Psoas muscle (tissue), 7 donors: ENCODE measurements at regions not wholly inside any gene's neighbourhood (a gene's known extent, or its start where the extent isn't known, plus 50 kb on each side); places are given as distances from the start of the nearest gene placed in this dataset.

Experiments
- ATAC-seq, 4 donors: fragments of 200-7000 bp; cut with Tn5 transposase; one replicate each; pipeline ENCODE4 v1.9.1; 2020; ENCODE audit warnings: moderate library complexity in 3 of 4, mild to moderate bottlenecking in 2 of 4
- DNase-seq, 2 donors: peaks; one replicate each; pipeline ENCODE4 v3.0.0-alpha.2; 2020
- H3K27ac ChIP-seq: fragments of 200-600 bp; one replicate; pipeline ENCODE4 v1.8.0; 2022
- H3K27me3 ChIP-seq, 3 donors: fragments of 200-600 bp in 1 of 3; one replicate each; pipeline versions ENCODE4 v1.6.1 to v1.8.0; 2013 to 2022; ENCODE audit warnings: low read length in 2 of 3, mild to moderate bottlenecking in 2 of 3, moderate library complexity in 1 of 3; ENCODE audit not compliant: insufficient read depth in 3 of 3
- H3K36me3 ChIP-seq, 2 donors: fragments of 200-600 bp in 1 of 2; one replicate each; pipeline versions ENCODE4 v1.6.1 to v1.8.0; 2013 to 2022; ENCODE audit warnings: low read depth in 1 of 2, mild to moderate bottlenecking in 1 of 2, moderate library complexity in 1 of 2; ENCODE audit not compliant: insufficient read depth in 1 of 2
- H3K4me1 ChIP-seq: fragments of 200-600 bp; one replicate; pipeline ENCODE4 v1.8.0; 2022
- H3K4me3 ChIP-seq: fragments of 200-600 bp; one replicate; pipeline ENCODE4 v1.8.0; 2022; ENCODE audit warnings: mild to moderate bottlenecking
- H3K9me3 ChIP-seq: fragments of 200-600 bp; one replicate; pipeline ENCODE4 v1.8.0; 2022
- CTCF ChIP-seq: fragments of 200-600 bp; IDR thresholded peaks from one replicate; pipeline ENCODE4 v1.8.0; 2022; ENCODE audit warnings: antibody characterized with exemption
- WGBS, 3 donors: extraction: QIAGEN DNeasy Blood & Tissue Kit; methylation state at CpG; one replicate each; pipeline versions ENCODE4 v1.1.6 to v1.1.7; 2013; 5-methylcytosine and 5-hydroxymethylcytosine counted together
- intact Hi-C, 2 donors: fragments of 100-400 bp; cut with DNase I; formaldehyde crosslinking; loops; one replicate each; pipeline versions ENCODE4 v1.11.0 to v1.14.2; 2022
- donor health status: healthy with polysubstance abuse.
- donor health status: DM: no; HTN: no; CAD: no; lungs with moderate emphysema.
- donor health status: Bipolar disorder and iron deficiency.
- donor health status: healthy.
- donor health status: DM: yes; HTN: yes; CAD: no.
- donor health status: DM: no; HTN: no; CAD: no.
- donor health status: DM: yes; HTN: yes; CAD: no.

DNA sequence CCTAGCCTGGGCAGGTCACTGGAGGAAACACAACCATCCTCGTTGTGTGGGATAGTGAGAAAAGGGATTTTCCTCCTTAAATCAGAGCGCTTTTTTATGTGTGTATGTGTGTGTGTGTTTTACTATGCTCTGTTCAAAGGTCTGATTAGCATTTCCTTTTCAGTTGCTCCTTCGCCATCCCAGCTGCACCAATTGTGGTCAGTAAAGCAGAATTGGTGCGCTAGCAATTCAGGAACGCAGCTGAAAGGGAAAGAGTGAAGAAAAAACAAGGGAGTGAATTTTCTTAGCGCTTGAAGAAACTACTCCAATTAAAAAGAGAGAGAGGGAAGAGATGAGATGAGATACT, 173.3 kb upstream of the PARP11 start:
- intact Hi-C loops: no loop called here
- Histone ChIP-seq H3K4me1 (no peaks in the 10 kb centered on the region), H3K27ac (no peak overlapping the region), H3K9me3 (no peaks in the 10 kb centered on the region), H3K36me3 (no peaks in the 10 kb centered on the region), H3K4me3 (no peak overlapping the region), H3K27me3 (peaks cover 0 to 10% (median 3%) of the 10 kb centered on the region in 3 donors)
- ATAC-seq: no peak
- no peak for DNase-seq
- 71 to 79% (median 78%) methylated on average over 6 of the region's 6 CpGs for WGBS, 3 donors
- TF ChIP-seq CTCF: no peak

- no peak for DNase-seq
- intact Hi-C loops: no loop called here
- Histone ChIP-seq H3K4me3 (no peak overlapping the region), H3K27ac (no peak overlapping the region), H3K9me3 (no peaks in the 10 kb centered on the region), H3K36me3 (no peaks in the 10 kb centered on the region), H3K4me1 (no peaks in the 10 kb centered on the region), H3K27me3 (peaks cover 0 to 10% (median 3%) of the 10 kb centered on the region in 3 donors)
- no peak for TF ChIP-seq CTCF
- 91 to 96% (median 94%) methylated on average over 16 of the region's 16 CpGs for WGBS, 3 donors
- no peak for ATAC-seq
Measured at GRCh38 chr12:4045786-4046494, 172.7 kb upstream of the PARP11 start.

DNA sequence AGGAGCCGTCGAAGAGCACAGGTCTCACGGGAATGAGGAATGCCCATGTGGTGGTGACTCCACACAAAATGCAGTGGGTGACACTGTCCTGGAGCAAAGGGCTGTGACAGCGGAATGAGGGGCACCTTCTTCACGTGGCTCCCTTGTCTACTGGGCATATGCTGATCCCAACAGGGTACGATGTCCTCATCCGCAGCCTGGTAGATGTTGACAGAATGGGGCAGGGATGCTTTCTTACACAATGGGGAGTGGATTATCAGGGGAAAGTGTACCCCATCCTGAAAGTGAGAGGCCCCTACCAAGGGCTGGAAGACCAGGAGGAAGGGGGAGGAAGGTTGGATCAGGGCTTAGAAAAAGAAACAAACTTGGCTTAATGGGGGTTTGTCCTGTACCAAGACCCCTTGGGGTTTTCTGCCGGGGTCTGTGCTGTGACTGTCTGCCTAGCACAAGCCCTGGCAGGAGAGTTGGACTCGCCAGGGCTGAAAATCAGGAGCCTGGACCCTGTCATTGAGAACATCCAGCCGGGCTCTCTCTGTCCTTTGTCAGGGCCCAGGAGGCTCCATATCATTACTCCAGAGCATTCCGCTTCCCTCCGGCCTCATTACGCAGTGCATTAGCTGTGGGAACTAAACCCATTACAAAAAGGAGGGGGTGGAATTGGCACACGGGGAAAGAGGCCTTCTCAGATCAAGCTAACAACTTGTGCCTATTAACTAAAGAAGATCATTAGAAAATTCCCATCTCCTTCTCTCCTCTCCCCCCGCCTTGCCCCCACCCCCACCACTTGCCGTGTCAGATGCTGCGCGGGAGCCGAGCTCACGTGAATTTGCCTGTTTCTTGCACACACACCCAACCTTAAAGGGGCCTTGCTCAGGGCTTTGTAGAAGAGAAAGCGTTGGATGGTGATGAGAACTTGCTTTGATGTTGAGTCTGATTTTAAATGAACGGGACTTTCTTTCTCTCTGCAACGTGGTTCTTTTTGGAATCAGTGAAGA, 171.8 kb upstream of the PARP11 start:
- peaks cover 0 to 10% (median 3%) of the 10 kb centered on the region in 3 donors for H3K27me3 ChIP-seq
- ATAC-seq (no peak), DNase-seq (no peak)
- TF ChIP-seq CTCF: no peak
- intact Hi-C loops: no loop called here
- WGBS, 3 donors: 65 to 82% (median 71%) methylated on average over 23 of the region's 23 CpGs
- H3K27ac ChIP-seq: no peak overlapping the region
- H3K4me3 ChIP-seq: no peak overlapping the region
- no peaks in the 10 kb centered on the region for H3K36me3 ChIP-seq
- no peaks in the 10 kb centered on the region for H3K4me1 ChIP-seq
- H3K9me3 ChIP-seq: no peaks in the 10 kb centered on the region

GRCh38 chr12:4044101-4044500, 170.9 kb upstream of the PARP11 start:
- Histone ChIP-seq H3K4me1 (no peaks in the 10 kb centered on the region), H3K4me3 (no peak overlapping the region), H3K9me3 (no peaks in the 10 kb centered on the region), H3K27me3 (peaks cover 0 to 10% (median 3%) of the 10 kb centered on the region in 3 donors), H3K36me3 (no peaks in the 10 kb centered on the region), H3K27ac (no peak overlapping the region)
- no peak for ATAC-seq
- no peak for DNase-seq
- no peak for TF ChIP-seq CTCF
- 94 to 96% (median 95%) methylated on average over 9 of the region's 9 CpGs for WGBS, 3 donors
- intact Hi-C loops: no loop called here
